H1 (cell line): ENCODE measurements at regions not wholly inside any gene's neighbourhood (a gene's known extent, or its start where the extent isn't known, plus 50 kb on each side); places are given as distances from the start of the nearest gene placed in this dataset.

ENCODE experiments used
- CTCF ChIA-PET: fragments of 300-600 bp; sonication (Branson Sonifier 250); formaldehyde crosslinking; loops from one replicate; lab custom pipeline; 2021; ENCODE audit not compliant: partially characterized antibody; lab: Charles Lee
- POLR2A ChIA-PET: fragments of 300-600 bp; sonication (Branson Sonifier 250); formaldehyde crosslinking; loops from one replicate; lab custom pipeline; 2021; ENCODE audit warnings: inconsistent platforms; ENCODE audit not compliant: partially characterized antibody; lab: Charles Lee
- DNase-seq, 2 experiments: peaks; one replicate each; pipeline versions ENCODE4 v3.0.0 to v3.0.0-alpha.2; 2010 to 2022; ENCODE audit warnings: low spot score in 2 of 2, low read depth in 1 of 2, mixed read lengths in 1 of 2
- FAIRE-seq: peaks from 2 replicates; lab custom pipeline; 2011; peaks lifted over from hg19 to GRCh38; lab: Jason Lieb, UNC
- H2AFZ ChIP-seq: 2 replicates; pipeline ENCODE4 v1.8.1; 2012; ENCODE audit warnings: low read length, inconsistent platforms
- H2AK5ac ChIP-seq: 2 replicates; pipeline ENCODE4 v1.6.1; 2013; ENCODE audit warnings: low read depth, low read length
- H2BK120ac ChIP-seq: replicated peaks from 2 replicates; pipeline ENCODE3; 2013; ENCODE audit warnings: low read depth, low read length, inconsistent platforms
- H2BK12ac ChIP-seq: 2 replicates; pipeline ENCODE4 v1.6.1; 2013; ENCODE audit warnings: low read depth, low read length
- H2BK15ac ChIP-seq: 2 replicates; pipeline ENCODE4 v1.6.1; 2013; ENCODE audit warnings: low read length
- H2BK20ac ChIP-seq: 2 replicates; pipeline ENCODE4 v1.6.1; 2013; ENCODE audit warnings: low read length
- H2BK5ac ChIP-seq: 2 replicates; pipeline ENCODE4 v1.6.1; 2013; ENCODE audit warnings: low read depth, low read length
- H3K14ac ChIP-seq: 2 replicates; pipeline ENCODE4 v1.6.1; 2013; ENCODE audit warnings: inconsistent platforms; ENCODE audit not compliant: insufficient read length
- H3K18ac ChIP-seq: 2 replicates; pipeline ENCODE4 v1.6.1; 2013; ENCODE audit warnings: low read length; ENCODE audit errors: extremely low read depth
- H3K23ac ChIP-seq: 2 replicates; pipeline ENCODE4 v1.6.1; 2013; ENCODE audit warnings: inconsistent platforms; ENCODE audit not compliant: insufficient read length
- H3K23me2 ChIP-seq: 2 replicates; pipeline ENCODE4 v1.6.1; 2013; ENCODE audit warnings: low read depth, low read length
- H3K27ac ChIP-seq: 2 replicates; pipeline ENCODE4 v1.6.1; 2011; ENCODE audit warnings: low read depth, low read length, inconsistent platforms
- H3K27me3 ChIP-seq, 4 experiments: replicated peaks in 1 of 4; 1 replicate in 1 of 4; 2 replicates in 3 of 4; pipeline versions ENCODE4 v1.6.1 to v1.8.1; 2011 to 2013; ENCODE audit warnings: low read length in 3 of 4, mild to moderate bottlenecking in 3 of 4, inconsistent platforms in 2 of 4, mixed read lengths in 2 of 4, moderate library complexity in 1 of 4; ENCODE audit not compliant: control insufficient read depth in 3 of 4, insufficient read depth in 3 of 4; ENCODE audit errors: extremely low read depth in 1 of 4
- H3K36me3 ChIP-seq, 4 experiments: 2 replicates each; pipeline versions ENCODE4 v1.6.1 to v1.8.1; 2011 to 2013; ENCODE audit warnings: mild to moderate bottlenecking in 4 of 4, low read length in 3 of 4, moderate library complexity in 2 of 4, control low read depth in 1 of 4, inconsistent platforms in 1 of 4; ENCODE audit not compliant: insufficient read depth in 4 of 4, control insufficient read depth in 2 of 4
- H3K4ac ChIP-seq: replicated peaks from 2 replicates; pipeline ENCODE3; 2013; ENCODE audit warnings: low read length, low read depth, mixed read lengths, inconsistent platforms; ENCODE audit not compliant: insufficient read length
- H3K4me1 ChIP-seq, 4 experiments: replicated peaks in 1 of 4; 1 replicate in 1 of 4; 2 replicates in 3 of 4; pipeline versions ENCODE4 v1.6.1 to v1.8.1; 2011 to 2013; ENCODE audit warnings: low read length in 3 of 4, inconsistent platforms in 2 of 4, mixed read lengths in 1 of 4; ENCODE audit not compliant: insufficient read depth in 4 of 4, control insufficient read depth in 3 of 4
- H3K4me2 ChIP-seq, 2 experiments: 2 replicates each; pipeline versions ENCODE4 v1.6.1 to v1.8.1; 2011 to 2013; ENCODE audit warnings: low read depth in 2 of 2, low read length in 2 of 2, control low read depth in 1 of 2, inconsistent platforms in 1 of 2, mild to moderate bottlenecking in 1 of 2; ENCODE audit not compliant: insufficient read depth in 1 of 2
- H3K4me3 ChIP-seq, 4 experiments: fragments of 200-600, 300-600 bp in 1 of 4; sonication (generic), shearing (Covaris generic), sonication (Bioruptor Twin) in 1 of 4; 2 replicates each; pipeline versions ENCODE4 v1.5.1 to v1.8.1; 2011 to 2016; ENCODE audit warnings: low read length in 4 of 4, low read depth in 3 of 4, control low read depth in 2 of 4, inconsistent platforms in 2 of 4, mild to moderate bottlenecking in 2 of 4, mixed read lengths in 1 of 4, moderate library complexity in 1 of 4; ENCODE audit not compliant: insufficient read depth in 2 of 4; ENCODE audit errors: extremely low read depth in 1 of 4
- H3K56ac ChIP-seq: replicated peaks from 2 replicates; pipeline ENCODE3; 2013; ENCODE audit warnings: low read depth, mild to moderate bottlenecking, mixed read lengths, low read length, inconsistent platforms; ENCODE audit not compliant: insufficient read length
- H3K79me1 ChIP-seq: 2 replicates; pipeline ENCODE4 v1.6.1; 2013; ENCODE audit warnings: low read depth, low read length, control low read depth
- H3K79me2 ChIP-seq, 2 experiments: 2 replicates each; pipeline versions ENCODE4 v1.6.1 to v1.8.1; 2012 to 2013; ENCODE audit warnings: low read length in 2 of 2, mild to moderate bottlenecking in 2 of 2, inconsistent platforms in 1 of 2; ENCODE audit not compliant: insufficient read depth in 2 of 2, control insufficient read depth in 1 of 2
- H3K9ac ChIP-seq, 4 experiments: replicated peaks in 1 of 4; 1 replicate in 1 of 4; 2 replicates in 3 of 4; pipeline versions ENCODE4 v1.6.1 to v1.8.1; 2011 to 2013; ENCODE audit warnings: low read depth in 3 of 4, low read length in 3 of 4, control low read depth in 2 of 4, mild to moderate bottlenecking in 2 of 4, moderate library complexity in 2 of 4, inconsistent platforms in 1 of 4; ENCODE audit errors: extremely low read depth in 1 of 4
- H3K9me3 ChIP-seq, 2 experiments: 2 replicates each; pipeline versions ENCODE4 v1.6.1 to v1.8.1; 2012 to 2013; ENCODE audit warnings: mild to moderate bottlenecking in 2 of 2, moderate library complexity in 2 of 2, control low read depth in 1 of 2, inconsistent platforms in 1 of 2, low read depth in 1 of 2, low read length in 1 of 2, mixed read lengths in 1 of 2; ENCODE audit not compliant: insufficient read depth in 2 of 2
- H4K20me1 ChIP-seq, 2 experiments: replicated peaks in 1 of 2; 2 replicates each; pipeline versions ENCODE3 to v1.8.1; 2011 to 2013; ENCODE audit warnings: inconsistent platforms in 2 of 2, low read length in 2 of 2, mild to moderate bottlenecking in 1 of 2; ENCODE audit not compliant: insufficient read depth in 2 of 2, control insufficient read depth in 1 of 2
- H4K5ac ChIP-seq: 2 replicates; pipeline ENCODE4 v1.6.1; 2013; ENCODE audit warnings: low read length, low read depth, mixed read lengths, inconsistent platforms; ENCODE audit not compliant: insufficient read length
- H4K8ac ChIP-seq: 2 replicates; pipeline ENCODE4 v1.8.0; 2013; ENCODE audit warnings: mild to moderate bottlenecking, moderate library complexity, low read length, inconsistent platforms; ENCODE audit not compliant: insufficient read depth; ENCODE audit errors: extremely low read depth
- H4K91ac ChIP-seq: replicated peaks from 2 replicates; pipeline ENCODE3; 2013; ENCODE audit warnings: low read length, mixed read lengths, inconsistent platforms; ENCODE audit not compliant: insufficient read length
- CEBPB ChIP-seq: IDR thresholded peaks from 2 replicates; pipeline ENCODE4 v1.6.1; 2012; ENCODE audit warnings: low read depth, low read length
- JUN ChIP-seq: IDR thresholded peaks from 2 replicates; pipeline ENCODE4 v1.6.1; 2011; ENCODE audit warnings: low read depth, mild to moderate bottlenecking, improper control_type of control experiment, low read length
- MAFK ChIP-seq: IDR thresholded peaks from 2 replicates; pipeline ENCODE4 v1.6.1; 2012; ENCODE audit warnings: low read depth, mild to moderate bottlenecking, improper control_type of control experiment, low read length
- MAX ChIP-seq: IDR thresholded peaks from 2 replicates; pipeline ENCODE4 v1.6.1; 2012; ENCODE audit warnings: inconsistent platforms
- NANOG ChIP-seq: IDR thresholded peaks from 2 replicates; pipeline ENCODE4 v1.6.1; 2011; ENCODE audit warnings: low read length, low read depth, mild to moderate bottlenecking, inconsistent platforms; ENCODE audit not compliant: insufficient read depth, poor library complexity, severe bottlenecking
- PHF8 ChIP-seq: fragments of 200-600 bp; sonication (generic); conservative IDR thresholded peaks from 2 replicates; pipeline ENCODE4 v1.7.1; 2012; ENCODE audit warnings: low read depth, mild to moderate bottlenecking, inconsistent platforms, low read length, moderate library complexity
- RAD21 ChIP-seq, 2 experiments: IDR thresholded peaks in 1 of 2; conservative IDR thresholded peaks in 1 of 2; 2 replicates each; pipeline ENCODE4 v1.6.1; 2011; ENCODE audit warnings: low read depth in 2 of 2, low read length in 2 of 2, improper control_type of control experiment in 1 of 2, inconsistent platforms in 1 of 2, mild to moderate bottlenecking in 1 of 2, moderate library complexity in 1 of 2
- SIX5 ChIP-seq: IDR thresholded peaks from 2 replicates; pipeline ENCODE4 v1.6.1; 2011; ENCODE audit warnings: mild to moderate bottlenecking, low read depth, low read length
- SP2 ChIP-seq: IDR thresholded peaks from 2 replicates; pipeline ENCODE4 v1.6.1; 2012; ENCODE audit warnings: mild to moderate bottlenecking, low read length, inconsistent platforms
- SP4 ChIP-seq: IDR thresholded peaks from 2 replicates; pipeline ENCODE4 v1.6.1; 2012; ENCODE audit warnings: low read length, inconsistent platforms
- SRF ChIP-seq: IDR thresholded peaks from 2 replicates; pipeline ENCODE4 v1.6.1; 2011; ENCODE audit warnings: mild to moderate bottlenecking, low read depth, low read length, moderate library complexity
- TAF1 ChIP-seq: IDR thresholded peaks from 2 replicates; pipeline ENCODE4 v1.6.1; 2011; ENCODE audit warnings: mild to moderate bottlenecking, low read depth, low read length
- TEAD4 ChIP-seq: IDR thresholded peaks from 2 replicates; pipeline ENCODE4 v1.6.1; 2012; ENCODE audit warnings: low read depth, low read length, inconsistent platforms, mixed read lengths
- YY1 ChIP-seq: IDR thresholded peaks from 2 replicates; pipeline ENCODE4 v1.6.1; 2011; ENCODE audit warnings: low read depth, mild to moderate bottlenecking, low read length
- WGBS, 2 experiments: shearing (Covaris generic) in 1 of 2; methylation state at CpG; one replicate each; pipeline versions ENCODE4 v1.1.6 to v1.1.7; 2013 to 2015; ENCODE audit warnings: low lambda C conversion rate in 2 of 2, mixed read lengths in 2 of 2, inconsistent platforms in 1 of 2, low coverage in 1 of 2, missing lambda C conversion rate in 1 of 2; ENCODE audit not compliant: insufficient replicate concordance in 2 of 2, insufficient coverage in 1 of 2, insufficient read length in 1 of 2; ENCODE audit errors: extremely low coverage in 1 of 2, missing lambda C conversion rate in 1 of 2; 5-methylcytosine and 5-hydroxymethylcytosine counted together
- TF ChIP-seq, protein P1 (sequence below): IDR thresholded peaks from 2 replicates; pipeline ENCODE4 v1.6.1; 2011; ENCODE audit warnings: low read depth, mild to moderate bottlenecking, low read length; ENCODE audit not compliant: insufficient read depth

DNA sequence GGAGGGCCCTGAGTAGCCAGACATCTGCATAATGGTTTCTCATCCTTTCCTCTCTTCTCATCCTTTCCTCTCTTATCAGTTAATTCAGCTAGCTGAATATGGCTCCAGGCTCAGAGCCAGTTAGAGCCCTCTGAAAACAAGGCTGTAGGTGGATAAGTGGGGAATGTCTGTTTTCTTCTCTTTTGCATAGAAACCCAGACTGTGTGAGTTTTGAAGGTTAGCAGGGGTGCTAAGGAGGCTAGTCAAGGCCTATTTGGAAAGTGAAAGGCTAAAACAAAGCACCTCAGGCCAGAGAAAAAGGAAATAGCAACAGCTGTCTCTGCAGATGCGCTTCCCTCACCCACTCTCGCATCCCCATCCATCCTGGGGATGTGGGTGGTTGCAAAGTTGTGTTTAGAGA, 420.9 kb downstream of the SHISA9 start:
- no peaks in the 10 kb centered on the region for H3K36me3 ChIP-seq
- no peak overlapping the region for H4K5ac ChIP-seq
- no peak overlapping the region for H2BK120ac ChIP-seq
- no peak overlapping the region for H3K23ac ChIP-seq
- no peak overlapping the region for H3K4me2 ChIP-seq
- no peaks in the 10 kb centered on the region for H4K20me1 ChIP-seq
- H3K27ac ChIP-seq = no peak overlapping the region
- no peaks in the 10 kb centered on the region for H3K79me2 ChIP-seq
- H3K9ac ChIP-seq = no peak overlapping the region
- no peak overlapping the region for H2AK5ac ChIP-seq
- H2AFZ ChIP-seq = no peak overlapping the region
- H3K23me2 ChIP-seq = no peaks in the 10 kb centered on the region
- H3K4ac ChIP-seq = peak overlapping the region; percentile 60
- no peaks in the 10 kb centered on the region for H3K79me1 ChIP-seq
- no peak overlapping the region for H4K91ac ChIP-seq
- H3K9me3 ChIP-seq = no peaks in the 10 kb centered on the region
- H3K27me3 ChIP-seq = peaks cover 0 to 5% (median under 1%) of the 10 kb centered on the region in 4 experiments; a peak in 2 of 7 replicates
- no peak overlapping the region for H2BK5ac ChIP-seq
- DNase-seq (no peak), FAIRE-seq (peak; percentile 39)
- 87% methylated on average over 2 of the region's 2 CpGs; no CpG with 5 or more reads in 1 of the 2 experiments for WGBS, 2 experiments
- no peak overlapping the region for H3K18ac ChIP-seq
- H4K8ac ChIP-seq = no peak overlapping the region
- no peak overlapping the region for H3K56ac ChIP-seq
- POLR2A ChIA-PET = interaction anchor here (0.6 to 1.1 kb wide), 3 partner anchors 10 to 36 kb away, joined by 3 to 4 read pairs (median 3); no protein-coding TSS in a partner anchor
- CTCF ChIA-PET = interaction anchor here (1.0 kb wide), 1 partner anchor 14 kb away, joined by 3 read pairs; no protein-coding TSS in a partner anchor
- no peak overlapping the region for H2BK20ac ChIP-seq
- H3K14ac ChIP-seq = no peak overlapping the region
- H2BK12ac ChIP-seq = no peak overlapping the region
- H3K4me1 ChIP-seq = peaks cover 0 to 8% (median 4%) of the 10 kb centered on the region in 4 experiments; a peak in 5 of 7 replicates
- no peak overlapping the region for H2BK15ac ChIP-seq
- H3K4me3 ChIP-seq = no peak overlapping the region
- TF ChIP-seq RAD21 (IDR thresholded peaks at IDR 0.05 in 1 of 2, conservative IDR thresholded peaks at IDR 0.05 in 1 of 2; ENCODE audit: low read depth in 2 of 2, low read length in 2 of 2) (no peak), MAFK (no peak), CEBPB (no peak), SRF (no peak), SP2 (no peak), PHF8 (no peak), TAF1 (no peak), MAX (no peak), YY1 (no peak), SIX5 (no peak), NANOG (no peak), SP4 (no peak), JUN (no peak), TEAD4 (no peak)
- TF ChIP-seq, protein P1, sequence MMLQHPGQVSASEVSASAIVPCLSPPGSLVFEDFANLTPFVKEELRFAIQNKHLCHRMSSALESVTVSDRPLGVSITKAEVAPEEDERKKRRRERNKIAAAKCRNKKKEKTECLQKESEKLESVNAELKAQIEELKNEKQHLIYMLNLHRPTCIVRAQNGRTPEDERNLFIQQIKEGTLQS = no peak
